KOPT-K1 (cell line): ENCODE measurements at regions not wholly inside any gene's neighbourhood (a gene's known extent, or its start where the extent isn't known, plus 50 kb on each side); places are given as distances from the start of the nearest gene placed in this dataset.

Source experiments
- H3K27ac ChIP-seq: fragments of 200-600 bp; sonication (generic); 2 replicates; pipeline ENCODE4 v1.5.1; 2016; ENCODE audit warnings: antibody characterized with exemption, mild to moderate bottlenecking, low read depth, low read length; ENCODE audit not compliant: poor library complexity, severe bottlenecking
- H3K36me3 ChIP-seq: fragments of 200-600 bp; sonication (generic); 2 replicates; pipeline ENCODE4 v1.5.1; 2017; ENCODE audit warnings: antibody characterized with exemption, mild to moderate bottlenecking, low read length, moderate library complexity; ENCODE audit not compliant: insufficient read depth
- H3K9me3 ChIP-seq: fragments of 200-600 bp; sonication (generic); 2 replicates; pipeline ENCODE4 v1.5.1; 2017; ENCODE audit warnings: antibody characterized with exemption, low read length, mild to moderate bottlenecking; ENCODE audit not compliant: insufficient read depth, poor library complexity, severe bottlenecking

DNA sequence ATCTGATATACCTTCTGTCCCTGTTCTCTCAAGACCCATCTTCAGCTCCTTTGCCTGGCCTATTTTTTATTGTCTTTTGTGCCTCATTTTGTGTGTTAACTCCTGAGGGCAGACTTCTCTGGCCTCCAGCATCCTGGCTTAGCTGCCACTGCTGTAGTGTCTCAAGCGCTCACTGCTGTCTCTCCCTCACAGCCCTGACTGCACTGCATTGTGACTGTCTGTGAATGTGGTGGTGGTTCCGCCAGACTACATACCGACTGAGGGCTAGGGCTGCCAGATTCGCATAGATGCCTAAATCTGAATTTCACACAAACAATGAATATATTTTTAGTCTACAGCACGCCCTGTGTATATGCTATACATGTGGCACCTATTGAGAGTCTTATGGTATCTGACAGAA lies 1088.9 kb upstream of the TMEM132C start:
- H3K9me3 ChIP-seq: peaks cover 24% of the 10 kb centered on the region
- H3K36me3 ChIP-seq: no peaks in the 10 kb centered on the region
- H3K27ac ChIP-seq: no peak overlapping the region

DNA sequence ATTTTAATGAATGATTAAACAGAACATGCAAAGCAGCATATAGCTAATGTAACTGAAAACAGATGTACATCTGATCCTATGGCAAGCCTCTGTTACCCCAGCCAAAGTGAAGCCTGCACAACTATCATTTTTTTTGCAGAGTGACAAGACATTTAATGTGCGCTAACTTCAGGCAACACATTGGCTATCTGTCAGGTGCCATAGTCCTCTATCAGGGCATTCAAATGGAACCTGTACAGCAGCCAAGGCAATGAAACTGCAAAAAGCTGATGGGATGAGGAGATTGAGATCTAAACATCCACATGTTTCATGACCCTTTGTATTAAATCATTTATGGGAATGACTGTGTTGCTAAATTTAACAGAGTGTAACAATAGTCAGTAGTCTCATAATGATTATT lies 1088.5 kb upstream of the TMEM132C start:
- Histone ChIP-seq H3K9me3 (peaks cover 24% of the 10 kb centered on the region), H3K36me3 (no peaks in the 10 kb centered on the region), H3K27ac (no peak overlapping the region)

DNA sequence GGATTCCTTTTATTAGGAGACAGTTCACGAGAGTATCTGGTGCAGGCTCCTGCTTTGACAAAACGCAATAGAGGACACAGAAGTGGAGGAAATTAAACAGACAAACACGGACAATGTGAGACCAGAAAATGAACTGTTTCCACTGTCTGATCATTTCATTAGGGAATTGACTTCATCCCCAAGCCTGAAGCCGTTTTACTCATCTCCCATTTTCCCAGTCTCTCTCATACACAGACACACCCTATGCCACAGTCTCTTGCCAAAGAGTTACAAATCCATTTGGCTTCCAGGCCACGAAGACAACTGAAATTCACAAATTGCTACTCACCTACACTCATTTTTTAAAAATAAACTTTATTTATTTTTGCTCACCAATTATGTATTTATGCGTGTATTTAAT lies 1087.8 kb upstream of the TMEM132C start:
- Histone ChIP-seq H3K36me3 (no peaks in the 10 kb centered on the region), H3K9me3 (peaks cover 24% of the 10 kb centered on the region), H3K27ac (no peak overlapping the region)

DNA sequence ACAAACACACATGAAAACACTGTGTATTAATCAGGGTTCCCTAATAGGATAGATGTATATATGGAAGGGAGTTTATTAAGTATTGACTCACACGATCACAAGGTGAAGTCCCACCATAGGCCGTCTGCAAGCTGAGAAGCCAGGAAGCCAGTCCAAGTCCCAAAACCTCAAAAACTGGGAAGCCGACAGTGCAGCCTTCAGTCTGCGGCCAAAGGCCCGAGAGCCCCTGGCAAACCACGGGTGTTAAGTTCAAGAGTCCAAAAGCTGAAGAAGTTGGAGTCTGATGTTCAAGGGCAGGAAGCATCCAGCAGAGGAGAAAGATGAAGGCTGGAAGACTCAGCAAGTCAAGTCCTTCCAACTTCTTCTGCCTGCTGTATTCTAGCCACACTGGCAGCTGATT lies 1085.0 kb upstream of the TMEM132C start:
- peaks cover 14% of the 10 kb centered on the region for H3K9me3 ChIP-seq
- H3K36me3 ChIP-seq: no peaks in the 10 kb centered on the region
- H3K27ac ChIP-seq: no peak overlapping the region

DNA sequence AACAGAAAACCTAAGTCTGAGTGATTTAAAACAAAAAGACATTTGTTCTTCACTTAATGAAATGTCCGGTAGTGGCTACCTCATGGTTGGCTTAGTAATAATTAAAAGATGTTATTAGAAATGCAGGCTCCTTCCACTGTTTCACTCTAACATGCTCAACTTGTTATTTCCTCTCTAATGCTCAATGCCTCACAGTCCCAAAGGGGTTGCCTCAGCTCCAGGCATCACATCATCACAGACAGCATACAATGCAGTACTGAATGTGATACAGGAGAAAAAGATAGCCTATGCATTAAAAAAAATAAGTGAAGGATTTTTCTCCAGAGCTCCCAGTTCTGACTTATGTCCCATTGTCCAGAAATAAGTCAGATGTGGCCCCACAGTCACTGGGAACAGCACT lies 1077.0 kb upstream of the TMEM132C start:
- Histone ChIP-seq H3K9me3 (no peaks in the 10 kb centered on the region), H3K36me3 (no peaks in the 10 kb centered on the region), H3K27ac (no peak overlapping the region)

DNA sequence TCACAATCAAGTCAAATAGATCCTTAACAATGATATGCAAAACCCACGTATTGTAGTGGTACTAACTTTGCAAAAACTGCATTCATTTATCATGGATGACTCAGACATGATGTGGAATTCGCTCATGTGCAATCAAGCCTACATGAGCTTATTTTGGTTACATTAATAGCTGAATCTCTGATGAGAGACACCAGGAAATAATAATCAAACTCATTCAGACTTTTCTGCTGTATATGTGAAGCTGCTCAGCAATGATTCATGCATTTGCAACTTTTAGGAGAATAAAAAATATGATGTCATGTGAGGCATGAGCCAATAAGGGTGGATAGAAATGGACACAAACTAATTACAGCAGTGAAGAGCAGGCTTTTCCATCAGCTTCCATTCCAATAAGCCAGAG lies 1075.8 kb upstream of the TMEM132C start:
- Histone ChIP-seq H3K9me3 (no peaks in the 10 kb centered on the region), H3K27ac (no peak overlapping the region), H3K36me3 (no peaks in the 10 kb centered on the region)

DNA sequence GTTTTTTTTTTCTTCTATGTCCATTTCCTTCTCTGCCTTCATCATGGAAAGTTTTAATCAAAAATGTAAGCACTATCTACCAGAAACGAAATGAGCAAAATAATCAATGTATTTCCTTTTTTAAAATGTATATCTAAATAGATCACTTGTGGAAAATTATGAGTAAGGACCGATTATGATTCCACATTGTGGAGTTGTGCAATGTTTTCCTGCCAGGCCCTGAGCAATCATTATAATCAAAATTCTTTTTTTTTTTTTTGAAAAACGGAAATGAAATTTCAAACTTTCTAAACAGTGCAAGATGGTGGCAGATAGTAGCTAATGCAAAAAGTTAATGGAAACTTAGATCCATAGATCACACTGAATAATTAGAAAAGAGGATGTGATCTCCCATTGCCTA lies 1074.6 kb upstream of the TMEM132C start:
- Histone ChIP-seq H3K9me3 (no peaks in the 10 kb centered on the region), H3K36me3 (no peaks in the 10 kb centered on the region), H3K27ac (no peak overlapping the region)

DNA sequence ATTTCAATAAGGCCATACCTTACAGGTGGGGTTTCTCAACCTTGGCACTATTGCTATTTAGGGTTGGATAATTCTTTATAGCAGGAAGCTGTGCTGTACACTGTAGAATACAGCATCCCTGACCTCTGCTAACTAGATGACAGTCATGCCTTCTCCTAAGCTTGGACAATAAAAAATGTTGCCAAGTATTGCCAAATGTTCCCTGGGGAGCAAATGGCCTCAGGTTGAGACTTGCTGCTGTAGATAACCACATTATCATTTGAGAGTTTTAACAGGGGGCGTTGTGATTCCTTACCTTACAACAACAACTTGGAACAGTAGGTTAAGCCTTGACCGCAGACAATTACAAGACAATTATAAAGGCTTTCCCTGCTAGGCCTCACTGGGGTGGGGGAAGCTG lies 1073.6 kb upstream of the TMEM132C start:
- H3K27ac ChIP-seq: no peak overlapping the region
- no peaks in the 10 kb centered on the region for H3K36me3 ChIP-seq
- no peaks in the 10 kb centered on the region for H3K9me3 ChIP-seq

DNA sequence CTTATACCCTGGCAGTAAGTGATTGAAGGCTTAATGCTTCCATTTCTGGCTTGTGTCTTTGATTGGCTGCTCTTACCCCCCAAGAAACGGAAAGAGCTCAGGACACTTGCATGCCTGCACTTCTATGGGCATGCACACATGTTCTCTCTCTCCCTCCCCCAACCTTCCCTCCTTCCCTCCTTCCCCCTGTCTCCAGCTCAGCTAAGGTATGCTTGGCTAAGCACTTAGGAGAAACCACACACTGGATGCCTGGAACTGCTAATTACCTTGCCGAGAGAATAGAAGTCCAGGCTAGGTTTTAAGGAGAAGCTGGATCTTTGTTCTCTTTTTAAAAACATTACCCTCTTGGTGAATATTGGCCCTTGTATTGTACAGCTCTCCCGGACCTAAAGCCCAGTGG lies 1072.8 kb upstream of the TMEM132C start:
- Histone ChIP-seq H3K27ac (no peak overlapping the region), H3K9me3 (no peaks in the 10 kb centered on the region), H3K36me3 (no peaks in the 10 kb centered on the region)

DNA sequence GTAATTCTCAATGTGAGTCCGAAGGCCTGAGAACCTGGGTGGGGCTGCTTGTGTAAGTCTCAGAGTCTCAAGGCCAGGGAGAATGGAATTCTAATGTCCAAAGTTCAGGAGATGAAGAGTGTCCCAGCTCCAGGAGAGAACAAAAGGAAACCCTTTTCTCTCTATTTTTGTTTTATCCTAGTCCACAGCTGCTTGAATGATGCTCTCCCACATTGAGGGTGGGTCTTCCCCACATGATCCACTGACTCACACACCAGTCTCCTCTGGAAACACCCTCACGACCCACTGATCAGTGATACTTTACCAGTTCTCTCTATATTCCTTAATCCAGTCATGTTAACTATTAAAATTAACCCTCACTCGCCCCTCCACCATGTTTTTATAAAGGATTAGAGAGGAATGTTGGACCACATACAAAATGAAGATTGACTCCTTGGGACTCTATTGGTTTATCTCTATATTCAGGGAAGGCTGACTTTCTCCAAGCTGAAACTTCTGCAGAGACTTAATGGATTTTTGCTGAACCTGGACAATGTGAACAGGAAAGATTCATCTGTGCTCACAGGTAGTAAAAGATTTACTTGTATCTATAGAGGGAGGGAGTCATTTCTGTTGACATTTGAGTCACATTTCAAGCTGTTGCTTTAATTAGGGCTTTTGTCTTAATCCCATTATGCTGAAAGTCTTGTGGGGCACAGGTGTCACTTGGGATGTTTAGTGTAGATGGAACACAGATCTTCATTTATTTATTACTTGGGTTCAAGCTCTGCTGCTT lies 1061.0 kb upstream of the TMEM132C start:
- Histone ChIP-seq H3K9me3 (no peaks in the 10 kb centered on the region), H3K36me3 (no peaks in the 10 kb centered on the region), H3K27ac (no peak overlapping the region)

DNA sequence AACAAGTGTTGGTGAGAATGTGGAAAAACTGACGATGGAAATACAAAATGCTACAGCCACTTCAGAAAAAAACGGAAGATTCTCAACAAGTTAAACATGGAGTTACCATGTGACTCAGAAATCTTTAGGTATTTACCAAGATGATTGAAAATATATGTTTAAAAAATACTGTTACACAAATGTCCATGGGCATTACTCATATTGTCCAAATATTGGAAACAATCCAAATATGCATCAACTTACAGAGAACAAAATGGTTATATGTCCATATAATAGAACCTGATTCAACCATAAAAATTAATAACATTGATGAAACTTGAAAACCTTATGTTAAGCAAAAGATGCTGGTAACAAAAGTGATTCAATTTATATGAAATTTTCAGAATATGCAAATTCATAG lies 1057.7 kb upstream of the TMEM132C start:
- no peaks in the 10 kb centered on the region for H3K36me3 ChIP-seq
- H3K27ac ChIP-seq: no peak overlapping the region

DNA sequence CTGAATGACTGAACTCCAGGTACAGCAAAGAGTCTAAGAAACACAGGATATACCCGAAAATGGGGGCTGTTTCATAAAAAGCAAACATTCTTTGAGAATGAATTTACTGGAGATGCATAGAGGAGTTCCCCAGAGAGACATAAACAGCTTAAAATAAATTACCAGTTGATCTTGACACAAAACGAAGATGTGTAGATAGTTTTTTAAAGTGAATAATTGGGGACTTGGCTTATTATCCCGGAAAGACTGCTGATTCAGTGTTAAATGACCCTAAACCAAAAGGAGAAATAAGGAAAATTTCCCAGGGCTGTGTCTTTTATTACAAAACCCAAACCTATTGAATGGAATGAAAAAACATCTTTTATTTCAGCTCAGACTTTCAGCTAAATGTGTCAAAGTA lies 1052.8 kb upstream of the TMEM132C start:
- Histone ChIP-seq H3K27ac (no peak overlapping the region), H3K9me3 (no peaks in the 10 kb centered on the region)

More for the DNA sequence above, 1057.7 kb upstream of the TMEM132C start:
- no peaks in the 10 kb centered on the region for H3K9me3 ChIP-seq

DNA sequence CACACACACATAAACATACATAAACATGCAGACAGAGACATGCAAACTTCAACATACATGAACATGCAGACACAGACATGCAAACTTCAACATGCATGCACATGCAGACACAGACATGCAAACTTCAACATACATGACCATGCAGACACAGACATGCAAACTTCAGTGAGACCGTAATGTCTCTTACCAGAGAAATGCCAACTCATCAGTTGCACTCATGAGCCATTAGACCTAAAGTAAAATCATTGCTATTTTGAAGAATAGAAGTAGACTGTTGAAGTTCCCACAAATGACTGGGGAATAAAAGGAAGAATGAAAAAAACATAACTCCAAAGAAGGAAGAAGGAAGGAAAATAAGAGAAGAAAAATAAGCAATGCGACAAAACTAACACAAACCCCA lies 1044.0 kb upstream of the TMEM132C start:
- Histone ChIP-seq H3K9me3 (no peaks in the 10 kb centered on the region), H3K27ac (no peak overlapping the region), H3K36me3 (no peaks in the 10 kb centered on the region)

More for the DNA sequence above, 1052.8 kb upstream of the TMEM132C start:
- no peaks in the 10 kb centered on the region for H3K36me3 ChIP-seq

DNA sequence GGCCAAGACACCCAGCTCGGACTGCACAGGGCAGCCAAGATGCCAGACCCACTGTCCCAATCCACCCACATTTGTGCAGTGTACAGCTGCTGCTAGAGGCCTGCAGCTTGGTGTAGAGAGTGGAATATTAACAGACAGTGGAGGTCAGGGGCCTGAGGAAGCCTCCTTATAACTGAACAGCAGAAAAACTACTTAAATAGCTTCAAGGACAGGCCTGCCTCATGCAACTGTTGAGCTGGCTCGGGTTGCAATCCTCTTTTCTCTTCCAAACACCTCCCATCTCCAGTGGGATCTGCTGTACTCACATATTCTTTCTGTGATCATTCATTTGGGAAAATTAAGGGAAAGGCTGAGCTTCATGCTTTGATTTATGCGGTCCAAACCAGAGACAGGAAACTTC lies 1043.2 kb upstream of the TMEM132C start:
- H3K27ac ChIP-seq: no peak overlapping the region
- no peaks in the 10 kb centered on the region for H3K9me3 ChIP-seq

DNA sequence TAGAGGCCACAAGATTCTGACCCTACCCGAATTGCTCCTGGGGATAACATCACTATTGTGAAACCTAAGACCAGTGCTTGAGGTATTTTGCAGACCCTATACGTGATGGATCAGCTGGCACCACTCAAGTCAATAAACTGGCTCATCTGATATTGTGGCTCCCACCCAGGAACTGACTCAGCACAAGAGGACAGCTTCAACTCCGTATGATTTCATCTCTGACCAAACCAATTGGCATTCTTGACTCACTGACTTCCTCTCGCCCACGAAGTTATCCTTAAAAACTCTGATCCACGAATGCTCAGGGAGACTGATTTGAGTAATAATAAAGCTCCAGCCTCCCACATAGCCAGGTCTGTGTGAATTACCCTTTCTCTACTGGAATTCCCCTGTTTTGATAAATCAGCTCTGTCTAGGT lies 1036.1 kb upstream of the TMEM132C start:
- no peak overlapping the region for H3K27ac ChIP-seq
- no peaks in the 10 kb centered on the region for H3K36me3 ChIP-seq
- no peaks in the 10 kb centered on the region for H3K9me3 ChIP-seq

More for the DNA sequence above, 1043.2 kb upstream of the TMEM132C start:
- H3K36me3 ChIP-seq: no peaks in the 10 kb centered on the region

DNA sequence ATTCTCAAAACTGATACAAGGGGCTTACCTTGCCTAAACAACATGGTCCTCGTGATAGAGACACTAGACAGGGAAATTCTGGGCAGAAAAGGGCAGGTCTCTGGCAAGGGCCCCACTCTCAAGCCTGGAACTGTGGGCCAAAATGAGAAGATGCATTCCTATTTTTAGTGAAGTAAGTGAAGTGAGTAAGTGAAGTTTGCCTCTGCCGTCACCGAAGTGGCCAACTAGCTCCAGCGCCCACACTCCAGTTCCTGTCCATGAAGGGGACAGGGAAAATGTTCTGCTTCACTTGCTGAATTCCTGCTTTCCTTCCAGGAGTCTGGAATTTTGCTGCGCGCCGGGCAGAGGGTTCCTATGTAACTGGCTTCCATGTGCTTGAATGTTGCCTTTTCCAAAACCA lies 1035.6 kb upstream of the TMEM132C start:
- H3K36me3 ChIP-seq: no peaks in the 10 kb centered on the region
- H3K9me3 ChIP-seq: no peaks in the 10 kb centered on the region
- H3K27ac ChIP-seq: no peak overlapping the region
